Fibroblast of mammary gland (primary cell): ENCODE measurements at regions not wholly inside any gene's neighbourhood (a gene's known extent, or its start where the extent isn't known, plus 50 kb on each side); places are given as distances from the start of the nearest gene placed in this dataset.

Experiments
- DNase-seq: peaks from one replicate; pipeline ENCODE4 v3.0.0-alpha.2; 2010; ENCODE audit warnings: low read depth
- H3K4me3 ChIP-seq: 2 replicates; pipeline ENCODE4 v1.5.1; 2011; ENCODE audit warnings: low read depth, mild to moderate bottlenecking, low read length, moderate library complexity; ENCODE audit not compliant: control insufficient read depth
- TF ChIP-seq, protein P1 (sequence below): conservative IDR thresholded peaks from 2 replicates; pipeline ENCODE4 v1.5.1; 2011; ENCODE audit warnings: low read depth, low read length, inconsistent platforms; ENCODE audit not compliant: control insufficient read depth, insufficient read depth

DNA sequence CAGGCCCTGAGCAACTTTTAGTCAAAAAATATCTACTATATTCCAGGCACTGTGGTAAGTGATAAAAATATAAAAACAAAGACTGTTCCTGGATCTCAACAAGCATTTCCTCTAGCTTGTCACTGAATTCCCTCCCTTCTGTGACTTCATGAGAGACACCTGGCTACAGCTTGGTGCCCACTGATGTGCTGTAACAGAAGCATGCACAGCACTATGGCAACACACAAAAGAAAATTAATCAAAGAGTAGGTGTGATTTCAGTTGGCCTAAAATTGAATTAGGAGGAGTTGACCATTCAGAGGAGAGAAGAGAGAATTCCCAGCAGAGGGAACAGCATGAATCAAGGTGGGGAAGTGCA, 158.9 kb upstream of the LPP start:
- no peak overlapping the region for H3K4me3 ChIP-seq
- TF ChIP-seq, protein P1, sequence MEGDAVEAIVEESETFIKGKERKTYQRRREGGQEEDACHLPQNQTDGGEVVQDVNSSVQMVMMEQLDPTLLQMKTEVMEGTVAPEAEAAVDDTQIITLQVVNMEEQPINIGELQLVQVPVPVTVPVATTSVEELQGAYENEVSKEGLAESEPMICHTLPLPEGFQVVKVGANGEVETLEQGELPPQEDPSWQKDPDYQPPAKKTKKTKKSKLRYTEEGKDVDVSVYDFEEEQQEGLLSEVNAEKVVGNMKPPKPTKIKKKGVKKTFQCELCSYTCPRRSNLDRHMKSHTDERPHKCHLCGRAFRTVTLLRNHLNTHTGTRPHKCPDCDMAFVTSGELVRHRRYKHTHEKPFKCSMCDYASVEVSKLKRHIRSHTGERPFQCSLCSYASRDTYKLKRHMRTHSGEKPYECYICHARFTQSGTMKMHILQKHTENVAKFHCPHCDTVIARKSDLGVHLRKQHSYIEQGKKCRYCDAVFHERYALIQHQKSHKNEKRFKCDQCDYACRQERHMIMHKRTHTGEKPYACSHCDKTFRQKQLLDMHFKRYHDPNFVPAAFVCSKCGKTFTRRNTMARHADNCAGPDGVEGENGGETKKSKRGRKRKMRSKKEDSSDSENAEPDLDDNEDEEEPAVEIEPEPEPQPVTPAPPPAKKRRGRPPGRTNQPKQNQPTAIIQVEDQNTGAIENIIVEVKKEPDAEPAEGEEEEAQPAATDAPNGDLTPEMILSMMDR: no peak
- DNase-seq: no peak

DNA sequence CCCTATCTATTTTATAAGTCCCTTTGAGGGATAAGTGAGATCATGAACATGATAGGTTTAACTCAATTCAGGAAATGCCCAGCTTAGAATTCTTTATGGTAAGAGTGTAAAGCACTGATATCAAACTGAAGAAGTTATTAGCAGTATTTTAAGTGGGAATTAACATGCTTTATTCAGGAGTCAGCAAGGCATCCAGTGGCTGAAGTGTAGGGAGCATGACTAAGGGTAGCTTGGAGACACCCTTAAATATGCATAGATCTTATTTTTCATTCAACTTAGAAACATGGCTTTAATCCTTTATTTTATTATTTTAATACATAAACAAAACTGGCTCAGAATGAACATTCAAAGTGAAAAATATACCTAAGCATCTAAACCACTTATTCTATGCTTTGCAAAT, 158.3 kb upstream of the LPP start:
- H3K4me3 ChIP-seq: no peak overlapping the region
- TF ChIP-seq, protein P1: no peak
- no peak for DNase-seq

DNA sequence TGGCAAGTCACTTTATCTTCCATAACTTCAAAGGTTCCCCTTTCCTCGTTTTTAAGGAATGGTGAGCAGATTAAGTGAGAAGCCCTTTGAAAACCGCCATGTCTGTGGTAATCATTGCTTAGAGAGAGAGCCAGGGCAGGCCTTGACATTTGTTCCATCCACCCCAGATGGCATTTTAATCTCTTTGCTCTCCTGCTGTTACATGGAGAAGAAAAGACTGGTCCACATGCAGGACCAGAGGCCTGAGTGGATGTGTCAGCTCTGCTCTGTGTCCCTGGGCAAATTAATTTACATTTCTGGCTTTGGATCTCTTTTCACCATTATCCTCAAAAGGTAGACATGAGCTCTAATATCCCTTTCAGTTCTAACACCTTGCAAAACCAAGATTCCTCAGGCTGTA, 157.3 kb upstream of the LPP start:
- TF ChIP-seq, protein P1: no peak
- DNase-seq: no peak
- H3K4me3 ChIP-seq: no peak overlapping the region

DNA sequence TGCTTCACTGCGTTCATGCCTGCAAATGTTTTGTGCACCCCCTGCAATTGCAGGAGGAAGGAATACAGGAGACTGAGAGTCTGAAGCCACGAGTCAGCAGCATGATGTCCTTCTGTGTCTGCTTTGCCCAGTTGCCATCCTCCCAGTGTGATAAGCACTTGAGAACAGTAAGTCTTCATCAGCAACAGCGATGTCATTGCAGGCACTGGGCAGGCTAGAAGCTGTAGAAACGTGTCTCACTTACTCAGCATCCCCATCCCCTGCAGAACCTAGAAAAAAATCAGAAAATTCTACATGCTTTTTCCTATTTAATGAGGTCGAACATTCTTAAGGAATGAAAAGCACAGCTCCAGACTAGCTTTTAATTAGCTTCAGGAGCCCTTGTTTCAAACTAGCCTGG, 156.5 kb upstream of the LPP start:
- TF ChIP-seq, protein P1: no peak

DNA sequence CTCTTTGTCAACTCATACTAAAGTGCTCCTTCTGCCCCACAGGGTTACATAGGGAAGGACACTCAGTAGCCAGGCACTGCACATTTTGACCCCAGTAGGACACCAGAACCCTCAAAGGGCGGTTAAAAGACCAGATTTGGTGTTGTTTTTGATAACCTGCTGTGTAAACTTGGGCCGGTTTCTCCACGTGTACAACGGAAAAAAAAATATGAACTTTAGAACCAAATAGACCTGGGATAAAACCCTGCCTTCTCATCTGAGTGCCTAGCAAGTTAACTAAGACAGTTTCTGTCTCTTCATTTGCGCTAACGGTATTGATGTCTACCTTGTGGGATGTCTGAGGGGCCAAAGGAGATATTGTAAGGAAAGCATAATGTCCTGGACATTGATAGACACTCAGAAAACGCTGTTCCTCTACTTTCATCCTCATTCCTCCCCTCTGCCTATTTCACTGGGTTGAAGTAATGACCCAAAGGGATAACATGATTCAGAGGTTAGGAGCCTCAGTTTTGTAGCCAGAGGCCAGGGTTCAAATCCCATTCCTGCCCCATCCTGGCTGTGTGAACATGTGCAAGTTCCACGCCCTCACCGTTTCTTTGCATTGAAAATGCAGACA, 155.9 kb upstream of the LPP start:
- TF ChIP-seq, protein P1: no peak
- no peak for DNase-seq
- H3K4me3 ChIP-seq: no peak overlapping the region

More for the DNA sequence above, 156.5 kb upstream of the LPP start:
- DNase-seq: peak; percentile 38
- no peak overlapping the region for H3K4me3 ChIP-seq

DNA sequence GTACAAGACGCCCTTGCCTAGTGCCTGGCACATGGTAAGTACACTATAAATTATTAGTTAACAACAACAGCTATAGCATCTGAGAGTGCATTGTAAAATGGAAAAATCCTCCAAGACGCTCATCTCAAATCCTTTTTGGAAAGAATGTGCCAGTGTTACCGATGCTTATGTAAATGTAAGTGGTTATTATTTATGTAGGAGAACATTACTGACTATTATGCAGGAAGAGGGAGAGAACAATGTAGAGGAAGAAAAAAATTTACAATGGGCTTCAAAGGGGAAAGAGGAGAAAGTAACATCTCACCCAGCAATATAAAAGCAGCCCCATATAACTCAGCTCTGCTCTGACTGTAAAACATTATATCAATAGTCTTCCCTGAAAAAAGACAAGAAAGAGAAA, 155.3 kb upstream of the LPP start:
- H3K4me3 ChIP-seq: no peak overlapping the region
- TF ChIP-seq, protein P1: no peak
- no peak for DNase-seq

DNA sequence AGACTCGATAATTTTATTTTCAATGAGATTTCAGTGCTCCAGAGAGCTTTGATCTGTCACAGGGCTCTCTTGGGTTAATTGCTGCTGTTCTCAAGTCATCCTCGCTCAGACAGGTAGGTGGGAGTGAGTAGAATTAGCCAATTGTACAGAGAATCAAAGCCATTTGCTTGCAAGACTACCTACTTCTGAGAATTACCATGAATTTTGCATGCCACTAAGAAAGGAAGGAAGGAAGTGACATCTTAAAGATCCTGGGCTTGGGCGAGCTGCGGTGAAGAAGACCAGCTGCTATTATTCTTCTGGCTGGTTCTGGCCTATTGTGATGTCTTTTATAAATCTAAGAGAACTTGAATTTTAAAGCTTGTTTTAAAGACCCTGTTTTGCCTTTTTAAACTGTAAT, 154.1 kb upstream of the LPP start:
- no peak overlapping the region for H3K4me3 ChIP-seq
- TF ChIP-seq, protein P1: no peak
- no peak for DNase-seq
